ENCODE measurements at regions not wholly inside any gene's neighbourhood (a gene's known extent, or its start where the extent isn't known, plus 50 kb on each side); places are given as distances from the start of the nearest gene placed in this dataset.

- no peaks in the 10 kb centered on the region for H3K27me3 Mint-ChIP-seq (ENCODE audit: low read depth)
- no peaks in the 10 kb centered on the region for H3K36me3 Mint-ChIP-seq (ENCODE audit: low read depth)
- no peak for DNase-seq (ENCODE audit: low read depth, low spot score)
- no peak for TF ChIP-seq CTCF (conservative IDR thresholded peaks at IDR 0.05)
- no peaks in the 10 kb centered on the region for H3K9me3 Mint-ChIP-seq
- no peak overlapping the region for H3K4me3 Mint-ChIP-seq
- H3K4me1 Mint-ChIP-seq, result peaks cover 42% of the 10 kb centered on the region
- no peak overlapping the region for H3K27ac Mint-ChIP-seq (ENCODE audit: unreplicated experiment)
Measured at GRCh38 chr3:181330821-181331563, 341.5 kb upstream of the DNAJC19 start.

DNA sequence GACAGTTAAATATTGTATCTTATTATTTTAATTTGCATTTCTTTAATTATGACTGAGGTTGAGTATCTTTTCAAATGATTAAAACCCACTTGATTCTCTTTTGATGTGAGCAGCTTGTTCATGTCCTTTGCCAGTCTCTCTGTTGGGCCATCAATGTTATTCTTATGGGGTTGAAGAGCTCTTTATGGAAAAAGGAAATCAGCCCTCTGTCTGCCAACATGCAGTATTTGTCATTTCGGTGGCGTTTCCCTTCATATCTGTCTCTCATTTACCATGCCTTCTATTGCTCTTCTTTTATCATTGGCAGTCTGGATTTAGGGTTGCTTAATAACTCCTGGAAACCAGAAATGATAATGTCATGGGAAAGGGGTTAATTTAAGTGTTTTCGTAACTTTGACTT is 340.7 kb upstream of the DNAJC19 start:
- H3K36me3 Mint-ChIP-seq (ENCODE audit: low read depth), result no peaks in the 10 kb centered on the region
- H3K9me3 Mint-ChIP-seq, result no peaks in the 10 kb centered on the region
- no peak for TF ChIP-seq CTCF (conservative IDR thresholded peaks at IDR 0.05)
- H3K4me1 Mint-ChIP-seq, result peaks cover 42% of the 10 kb centered on the region
- H3K4me3 Mint-ChIP-seq, result no peak overlapping the region
- no peak overlapping the region for H3K27ac Mint-ChIP-seq (ENCODE audit: unreplicated experiment)
- no peak for DNase-seq (ENCODE audit: low read depth, low spot score)
- H3K27me3 Mint-ChIP-seq (ENCODE audit: low read depth), result no peaks in the 10 kb centered on the region

DNA sequence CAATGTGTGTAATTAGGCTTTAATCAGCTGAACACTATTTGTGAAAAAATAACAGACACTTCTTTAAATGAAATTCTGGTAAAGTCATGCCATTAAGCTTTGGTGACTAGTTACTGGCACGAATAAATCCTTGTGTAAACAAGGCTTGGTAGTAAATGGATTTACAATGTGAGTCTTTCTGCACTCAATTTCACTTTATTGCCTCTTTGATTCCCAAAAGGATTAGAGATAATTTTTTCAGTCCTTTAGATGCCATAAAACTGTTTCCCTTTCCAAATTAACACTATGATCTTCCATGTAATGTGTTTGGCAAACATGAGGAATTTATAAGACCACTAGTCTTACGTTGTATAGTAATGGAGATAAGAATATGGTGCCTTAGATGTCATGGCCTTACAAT is 339.5 kb upstream of the DNAJC19 start:
- H3K36me3 Mint-ChIP-seq (ENCODE audit: low read depth), result no peaks in the 10 kb centered on the region
- no peak for TF ChIP-seq CTCF (conservative IDR thresholded peaks at IDR 0.05)

GRCh38 chr3:181328346-181328745 is 338.8 kb upstream of the DNAJC19 start:
- Mint-ChIP-seq H3K27ac (ENCODE audit: unreplicated experiment) (no peak overlapping the region), H3K4me3 (no peak overlapping the region), H3K4me1 (peaks cover 42% of the 10 kb centered on the region), H3K36me3 (ENCODE audit: low read depth) (peaks cover 6% of the 10 kb centered on the region), H3K9me3 (no peaks in the 10 kb centered on the region), H3K27me3 (ENCODE audit: low read depth) (no peaks in the 10 kb centered on the region)
- DNase-seq (ENCODE audit: low read depth, low spot score), result no peak
- no peak for TF ChIP-seq CTCF (conservative IDR thresholded peaks at IDR 0.05)

More for the DNA sequence above, 339.5 kb upstream of the DNAJC19 start:
- Mint-ChIP-seq H3K4me3 (no peak overlapping the region), H3K4me1 (peaks cover 42% of the 10 kb centered on the region), H3K27me3 (ENCODE audit: low read depth) (no peaks in the 10 kb centered on the region), H3K27ac (ENCODE audit: unreplicated experiment) (no peak overlapping the region), H3K9me3 (no peaks in the 10 kb centered on the region)
- no peak for DNase-seq (ENCODE audit: low read depth, low spot score)

DNA sequence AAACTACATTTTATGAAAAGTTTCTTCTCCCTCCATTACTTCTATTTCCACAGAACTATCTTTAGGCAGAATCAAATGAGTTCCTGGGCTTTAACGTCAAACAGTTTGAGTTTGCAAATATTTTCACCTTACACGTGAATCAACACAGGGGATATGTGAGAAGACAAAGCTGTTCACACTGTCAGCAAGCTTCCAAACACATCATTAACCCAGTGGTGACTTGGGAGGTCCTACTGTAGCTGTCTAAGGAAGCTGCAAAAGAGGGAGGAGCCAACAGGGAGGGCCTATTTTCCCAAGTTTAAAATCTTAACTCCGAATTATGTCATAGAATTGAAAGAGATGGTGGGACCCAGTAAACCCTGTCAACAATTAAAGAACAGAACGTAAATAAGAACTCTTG is 337.8 kb upstream of the DNAJC19 start:
- peaks cover 42% of the 10 kb centered on the region for H3K4me1 Mint-ChIP-seq
- no peak overlapping the region for H3K27ac Mint-ChIP-seq (ENCODE audit: unreplicated experiment)
- peaks cover 13% of the 10 kb centered on the region for H3K36me3 Mint-ChIP-seq (ENCODE audit: low read depth)
- H3K9me3 Mint-ChIP-seq, result peaks cover 3% of the 10 kb centered on the region
- no peak overlapping the region for H3K4me3 Mint-ChIP-seq
- H3K27me3 Mint-ChIP-seq (ENCODE audit: low read depth), result no peaks in the 10 kb centered on the region
- no peak for DNase-seq (ENCODE audit: low read depth, low spot score)
- TF ChIP-seq CTCF (conservative IDR thresholded peaks at IDR 0.05), result no peak

All from neural crest cell (in vitro differentiated cells).